ENCODE measurements at regions not wholly inside any gene's neighbourhood (a gene's known extent, or its start where the extent isn't known, plus 50 kb on each side); places are given as distances from the start of the nearest gene placed in this dataset.

DNA sequence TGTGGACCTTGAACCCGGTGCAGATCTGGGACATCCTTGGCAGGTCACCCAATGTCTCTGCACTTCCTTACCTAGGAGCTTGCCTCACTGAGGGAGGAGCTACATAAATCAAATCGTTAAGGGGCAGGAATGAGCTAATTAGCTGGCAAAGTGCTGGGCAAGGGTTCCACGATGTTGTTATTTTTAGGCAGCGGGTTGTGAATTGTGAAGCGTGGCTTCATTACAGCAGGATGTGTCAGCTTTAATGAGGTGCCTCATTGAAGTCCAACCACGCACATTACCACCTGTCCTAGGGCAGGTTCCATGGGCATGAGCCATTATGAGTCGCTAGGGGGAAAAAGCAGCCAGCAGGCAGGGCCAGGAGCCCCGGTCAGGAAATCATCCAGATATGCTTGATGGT is 127.0 kb upstream of the AGAP1 start:
- Histone ChIP-seq H3K4me3 (no peak overlapping the region), H3K36me3 (no peaks in the 10 kb centered on the region), H3K27ac (no peak overlapping the region), H3K9me3 (no peaks in the 10 kb centered on the region), H3K27me3 (no peaks in the 10 kb centered on the region), H3K4me1 (no peaks in the 10 kb centered on the region)
- TF ChIP-seq, protein P1, sequence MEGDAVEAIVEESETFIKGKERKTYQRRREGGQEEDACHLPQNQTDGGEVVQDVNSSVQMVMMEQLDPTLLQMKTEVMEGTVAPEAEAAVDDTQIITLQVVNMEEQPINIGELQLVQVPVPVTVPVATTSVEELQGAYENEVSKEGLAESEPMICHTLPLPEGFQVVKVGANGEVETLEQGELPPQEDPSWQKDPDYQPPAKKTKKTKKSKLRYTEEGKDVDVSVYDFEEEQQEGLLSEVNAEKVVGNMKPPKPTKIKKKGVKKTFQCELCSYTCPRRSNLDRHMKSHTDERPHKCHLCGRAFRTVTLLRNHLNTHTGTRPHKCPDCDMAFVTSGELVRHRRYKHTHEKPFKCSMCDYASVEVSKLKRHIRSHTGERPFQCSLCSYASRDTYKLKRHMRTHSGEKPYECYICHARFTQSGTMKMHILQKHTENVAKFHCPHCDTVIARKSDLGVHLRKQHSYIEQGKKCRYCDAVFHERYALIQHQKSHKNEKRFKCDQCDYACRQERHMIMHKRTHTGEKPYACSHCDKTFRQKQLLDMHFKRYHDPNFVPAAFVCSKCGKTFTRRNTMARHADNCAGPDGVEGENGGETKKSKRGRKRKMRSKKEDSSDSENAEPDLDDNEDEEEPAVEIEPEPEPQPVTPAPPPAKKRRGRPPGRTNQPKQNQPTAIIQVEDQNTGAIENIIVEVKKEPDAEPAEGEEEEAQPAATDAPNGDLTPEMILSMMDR (IDR thresholded peaks at IDR 0.05) = no peak
- DNase-seq (ENCODE audit: low spot score) = no peak

DNA sequence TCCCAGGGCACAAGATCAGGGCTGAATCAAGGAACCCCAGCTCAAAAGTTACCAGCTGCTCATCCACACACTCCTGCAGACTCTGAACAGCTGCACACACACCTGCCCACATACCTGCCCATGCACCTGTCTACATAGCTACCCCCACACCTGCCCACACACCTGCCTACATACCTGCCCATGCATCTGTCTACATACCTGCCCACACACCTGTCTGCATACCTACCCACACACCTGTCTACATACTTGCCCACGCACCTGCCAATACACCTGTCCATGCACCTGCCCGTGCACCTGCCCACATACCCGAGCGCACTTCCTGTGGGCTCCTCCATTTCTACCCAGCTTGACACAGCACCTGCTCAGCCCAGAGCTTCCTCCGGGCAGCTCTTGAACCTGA is 122.8 kb upstream of the AGAP1 start:
- H3K4me1 ChIP-seq = no peaks in the 10 kb centered on the region
- H3K4me3 ChIP-seq = no peak overlapping the region
- H3K9me3 ChIP-seq = no peaks in the 10 kb centered on the region
- H3K27ac ChIP-seq = no peak overlapping the region
- no peaks in the 10 kb centered on the region for H3K36me3 ChIP-seq
- no peak for DNase-seq (ENCODE audit: low spot score)
- TF ChIP-seq, protein P1 (IDR thresholded peaks at IDR 0.05) = no peak
- no peaks in the 10 kb centered on the region for H3K27me3 ChIP-seq

DNA sequence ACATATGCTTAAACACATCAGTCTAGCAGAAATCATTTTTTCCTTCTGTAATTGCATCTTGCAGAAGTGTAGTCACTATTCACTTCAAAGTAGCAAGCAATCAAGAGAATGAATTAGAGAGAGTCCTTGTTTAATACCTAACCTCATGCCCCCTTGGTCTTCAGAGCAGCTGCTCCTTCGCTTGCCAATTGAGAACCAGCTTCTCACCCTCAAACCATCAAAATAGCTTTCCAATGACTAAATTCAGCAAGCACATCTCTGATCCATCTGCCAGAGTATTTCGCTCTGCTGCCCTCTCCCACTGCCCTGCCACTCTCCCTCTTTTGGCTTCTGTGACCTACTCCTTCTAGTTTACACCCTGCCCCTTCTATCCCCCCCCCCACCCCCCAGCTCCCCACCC is 120.7 kb upstream of the AGAP1 start:
- H3K27ac ChIP-seq = no peak overlapping the region
- no peaks in the 10 kb centered on the region for H3K36me3 ChIP-seq
- DNase-seq (ENCODE audit: low spot score) = no peak
- no peaks in the 10 kb centered on the region for H3K27me3 ChIP-seq
- H3K4me1 ChIP-seq = no peaks in the 10 kb centered on the region
- TF ChIP-seq, protein P1 (IDR thresholded peaks at IDR 0.05) = no peak
- no peaks in the 10 kb centered on the region for H3K9me3 ChIP-seq
- H3K4me3 ChIP-seq = no peak overlapping the region

DNA sequence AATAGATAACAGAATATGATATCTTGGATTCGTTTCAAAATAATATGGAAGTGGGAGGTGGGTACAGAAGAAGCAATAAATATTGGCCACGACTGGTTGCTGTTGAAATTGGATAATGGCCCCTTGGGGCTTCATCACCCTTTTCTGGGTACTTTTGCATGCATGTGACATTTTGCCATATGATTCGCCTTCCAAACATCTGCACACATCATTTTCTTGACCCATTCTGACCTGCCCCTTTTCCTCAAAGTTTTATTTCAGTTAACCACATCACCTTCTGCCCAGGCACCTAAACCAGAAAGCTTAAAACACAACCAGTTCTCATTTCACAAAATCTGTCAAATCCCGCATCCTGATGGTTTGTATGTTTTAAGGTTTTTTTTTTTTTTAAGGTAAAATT is 116.7 kb upstream of the AGAP1 start:
- no peaks in the 10 kb centered on the region for H3K27me3 ChIP-seq
- H3K4me3 ChIP-seq = no peak overlapping the region
- no peak for DNase-seq (ENCODE audit: low spot score)
- no peaks in the 10 kb centered on the region for H3K9me3 ChIP-seq
- H3K36me3 ChIP-seq = no peaks in the 10 kb centered on the region
- H3K27ac ChIP-seq = no peak overlapping the region
- H3K4me1 ChIP-seq = no peaks in the 10 kb centered on the region
- TF ChIP-seq, protein P1 (IDR thresholded peaks at IDR 0.05) = no peak

DNA sequence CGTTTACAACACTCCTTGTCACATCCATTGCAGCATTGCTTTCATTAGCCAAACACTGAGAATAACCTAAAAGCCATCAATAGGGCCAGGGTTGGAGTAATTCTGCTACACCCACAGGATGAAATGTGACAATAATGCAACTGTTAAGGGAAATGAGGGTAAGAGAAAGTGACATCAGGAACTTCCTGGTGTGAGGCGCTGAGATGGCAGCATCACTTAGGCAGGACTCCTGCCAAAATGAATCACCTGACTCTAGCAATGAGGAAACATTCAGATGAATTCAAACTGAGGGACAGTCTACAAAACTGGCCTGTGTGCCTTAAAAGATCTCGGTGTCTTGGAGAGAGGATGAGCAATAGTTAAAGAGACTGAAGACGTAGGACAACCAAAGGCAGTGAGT is 115.6 kb upstream of the AGAP1 start:
- Histone ChIP-seq H3K4me3 (no peak overlapping the region), H3K27me3 (no peaks in the 10 kb centered on the region), H3K4me1 (no peaks in the 10 kb centered on the region), H3K36me3 (no peaks in the 10 kb centered on the region), H3K27ac (no peak overlapping the region), H3K9me3 (no peaks in the 10 kb centered on the region)
- TF ChIP-seq, protein P1 (IDR thresholded peaks at IDR 0.05) = no peak
- DNase-seq (ENCODE audit: low spot score) = no peak

DNA sequence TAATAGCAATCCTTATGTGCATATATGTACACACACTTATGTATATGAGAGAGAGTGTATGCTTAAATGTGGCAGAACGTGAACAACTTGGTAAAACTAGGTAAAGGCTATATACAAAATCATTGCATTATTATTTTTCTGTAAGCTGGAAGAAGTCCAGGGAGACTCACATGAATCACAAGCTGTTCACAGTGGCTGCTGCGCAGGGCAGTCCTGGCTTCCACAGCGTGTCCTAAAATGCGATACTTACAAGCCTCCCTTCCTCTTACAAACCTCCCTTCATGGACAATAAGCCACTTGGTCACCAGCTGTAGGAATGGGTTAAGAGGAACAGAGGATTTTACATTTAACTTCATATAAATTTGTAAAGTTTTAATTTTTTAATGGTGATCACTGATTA is 114.9 kb upstream of the AGAP1 start:
- no peak for DNase-seq (ENCODE audit: low spot score)
- H3K27me3 ChIP-seq = no peaks in the 10 kb centered on the region
- no peaks in the 10 kb centered on the region for H3K36me3 ChIP-seq
- no peak overlapping the region for H3K4me3 ChIP-seq
- no peaks in the 10 kb centered on the region for H3K9me3 ChIP-seq
- no peak overlapping the region for H3K27ac ChIP-seq
- TF ChIP-seq, protein P1 (IDR thresholded peaks at IDR 0.05) = no peak
- no peaks in the 10 kb centered on the region for H3K4me1 ChIP-seq

Data from right atrium auricular region (tissue), 2 donors.